IMR-90 (cell line): ENCODE measurements at regions not wholly inside any gene's neighbourhood (a gene's known extent, or its start where the extent isn't known, plus 50 kb on each side); places are given as distances from the start of the nearest gene placed in this dataset.

Source experiments
- BHLHE40 ChIP-seq: fragments of 150-350 bp; IDR thresholded peaks from 2 replicates; pipeline ENCODE4 v1.6.1; 2016; ENCODE audit warnings: mild to moderate bottlenecking, low read depth, low read length
- CEBPB ChIP-seq: IDR thresholded peaks from 2 replicates; pipeline ENCODE4 v1.6.1; 2012; ENCODE audit warnings: low read depth, low read length, improper control_type of control experiment
- MAFK ChIP-seq: IDR thresholded peaks from 2 replicates; pipeline ENCODE4 v1.6.1; 2012; ENCODE audit warnings: low read depth, low read length, improper control_type of control experiment
- MAZ ChIP-seq: IDR thresholded peaks from 2 replicates; pipeline ENCODE4 v1.6.1; 2012; ENCODE audit warnings: low read depth, mild to moderate bottlenecking, low read length, improper control_type of control experiment, moderate library complexity, borderline replicate concordance
- MXI1 ChIP-seq: IDR thresholded peaks from 2 replicates; pipeline ENCODE4 v1.6.1; 2012; ENCODE audit warnings: low read depth, mild to moderate bottlenecking, low read length, moderate library complexity, borderline replicate concordance
- POLR2A ChIP-seq: IDR thresholded peaks from 2 replicates; pipeline ENCODE4 v1.6.1; 2012; ENCODE audit warnings: mild to moderate bottlenecking, low read depth, low read length
- RAD21 ChIP-seq: IDR thresholded peaks from 2 replicates; pipeline ENCODE4 v1.6.1; 2012; ENCODE audit warnings: low read length, improper control_type of control experiment
- RFX5 ChIP-seq: IDR thresholded peaks from 2 replicates; pipeline ENCODE4 v1.8.0; 2012; ENCODE audit warnings: low read depth, mild to moderate bottlenecking, low read length, moderate library complexity
- SMC3 ChIP-seq: fragments of 150-350 bp; IDR thresholded peaks from 2 replicates; pipeline ENCODE4 v1.6.1; 2016; ENCODE audit warnings: low read depth, mild to moderate bottlenecking, antibody characterized with exemption, low read length, moderate library complexity
- USF2 ChIP-seq: fragments of 150-350 bp; IDR thresholded peaks from 2 replicates; pipeline ENCODE4 v1.6.1; 2017; ENCODE audit warnings: mild to moderate bottlenecking, antibody characterized with exemption, low read length, low read depth
- TF ChIP-seq, protein P1 (sequence below): conservative IDR thresholded peaks from 2 replicates; pipeline ENCODE4 v1.5.1; 2012; ENCODE audit warnings: mild to moderate bottlenecking, low read depth, low read length, improper control_type of control experiment

DNA sequence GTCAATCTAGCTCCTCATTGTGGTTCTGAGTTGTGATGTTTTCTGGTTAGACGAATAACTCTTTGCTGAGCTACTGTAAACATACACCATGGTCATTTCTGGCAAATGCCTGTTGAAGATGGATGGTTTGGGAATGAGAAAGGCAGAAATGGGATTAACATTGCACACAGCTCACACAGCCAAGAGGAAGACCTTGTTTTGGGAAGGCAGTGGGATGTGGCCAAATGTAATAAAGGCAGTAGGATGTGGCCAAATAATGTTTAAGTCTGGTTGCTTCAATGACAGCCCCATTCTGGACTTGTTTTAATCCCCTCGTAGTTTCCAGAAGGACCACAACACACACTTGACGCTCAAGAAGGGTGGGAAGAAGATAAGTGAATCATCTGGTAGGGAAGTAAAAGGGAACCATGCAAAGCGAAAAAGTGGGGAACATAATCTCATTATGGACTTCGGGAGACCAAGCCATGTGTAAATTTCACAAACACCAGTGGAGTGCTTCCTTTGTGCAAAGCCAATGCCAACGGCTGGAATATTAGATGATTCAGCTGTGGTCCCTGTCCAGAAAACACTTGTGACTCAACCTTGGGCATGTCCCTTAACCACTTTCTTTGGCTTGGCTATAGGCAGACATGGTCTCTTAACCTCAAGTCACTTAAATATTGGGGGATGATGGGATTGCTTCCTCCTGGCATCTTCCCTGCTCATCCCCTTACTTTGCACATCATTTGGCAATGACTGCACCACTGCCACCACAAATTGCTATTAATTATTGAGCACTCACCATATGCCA lies 284.4 kb upstream of the CRY1 start:
- no peak for TF ChIP-seq MAFK
- TF ChIP-seq MAZ: no peak
- TF ChIP-seq, protein P1, sequence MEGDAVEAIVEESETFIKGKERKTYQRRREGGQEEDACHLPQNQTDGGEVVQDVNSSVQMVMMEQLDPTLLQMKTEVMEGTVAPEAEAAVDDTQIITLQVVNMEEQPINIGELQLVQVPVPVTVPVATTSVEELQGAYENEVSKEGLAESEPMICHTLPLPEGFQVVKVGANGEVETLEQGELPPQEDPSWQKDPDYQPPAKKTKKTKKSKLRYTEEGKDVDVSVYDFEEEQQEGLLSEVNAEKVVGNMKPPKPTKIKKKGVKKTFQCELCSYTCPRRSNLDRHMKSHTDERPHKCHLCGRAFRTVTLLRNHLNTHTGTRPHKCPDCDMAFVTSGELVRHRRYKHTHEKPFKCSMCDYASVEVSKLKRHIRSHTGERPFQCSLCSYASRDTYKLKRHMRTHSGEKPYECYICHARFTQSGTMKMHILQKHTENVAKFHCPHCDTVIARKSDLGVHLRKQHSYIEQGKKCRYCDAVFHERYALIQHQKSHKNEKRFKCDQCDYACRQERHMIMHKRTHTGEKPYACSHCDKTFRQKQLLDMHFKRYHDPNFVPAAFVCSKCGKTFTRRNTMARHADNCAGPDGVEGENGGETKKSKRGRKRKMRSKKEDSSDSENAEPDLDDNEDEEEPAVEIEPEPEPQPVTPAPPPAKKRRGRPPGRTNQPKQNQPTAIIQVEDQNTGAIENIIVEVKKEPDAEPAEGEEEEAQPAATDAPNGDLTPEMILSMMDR: no peak
- TF ChIP-seq POLR2A: no peak
- no peak for TF ChIP-seq RFX5
- TF ChIP-seq MXI1: no peak
- no peak for TF ChIP-seq CEBPB
- no peak for TF ChIP-seq RAD21
- TF ChIP-seq BHLHE40: no peak
- TF ChIP-seq SMC3: no peak
- TF ChIP-seq USF2: no peak
